DOHH2 (cell line): ENCODE measurements at regions not wholly inside any gene's neighbourhood (a gene's known extent, or its start where the extent isn't known, plus 50 kb on each side); places are given as distances from the start of the nearest gene placed in this dataset.

ENCODE experiments used
- H3F3A ChIP-seq: fragments of 200-600 bp; sonication (generic), shearing (Covaris generic); 2 replicates; pipeline ENCODE4 v1.6.0; 2016; ENCODE audit warnings: antibody characterized with exemption, mild to moderate bottlenecking; ENCODE audit not compliant: control insufficient read depth, insufficient read depth
- H3K27ac ChIP-seq: fragments of 200-600 bp; sonication (generic); 2 replicates; pipeline ENCODE4 v1.5.1; 2014; ENCODE audit warnings: low read depth, mild to moderate bottlenecking, low read length, moderate library complexity
- H3K27me3 ChIP-seq: fragments of 200-600 bp; sonication (generic); 2 replicates; pipeline ENCODE4 v1.6.1; 2014; ENCODE audit warnings: mild to moderate bottlenecking, low read length, mixed read lengths; ENCODE audit not compliant: control insufficient read depth
- H3K36me3 ChIP-seq: fragments of 200-600 bp; sonication (generic); 2 replicates; pipeline ENCODE4 v1.6.1; 2014; ENCODE audit warnings: mild to moderate bottlenecking, low read length, moderate library complexity, mixed read lengths; ENCODE audit not compliant: control insufficient read depth
- H3K4me1 ChIP-seq: fragments of 200-600 bp; sonication (generic); 2 replicates; pipeline ENCODE4 v1.6.1; 2014; ENCODE audit warnings: mild to moderate bottlenecking, low read length, mixed read lengths; ENCODE audit not compliant: control insufficient read depth
- H3K4me2 ChIP-seq: fragments of 200-600 bp; sonication (generic); 2 replicates; pipeline ENCODE4 v1.6.0; 2014; ENCODE audit warnings: mild to moderate bottlenecking, low read length, moderate library complexity
- H3K4me3 ChIP-seq: fragments of 200-600 bp; sonication (generic); 2 replicates; pipeline ENCODE4 v1.5.1; 2014; ENCODE audit warnings: mild to moderate bottlenecking, low read length, mixed read lengths
- H3K79me2 ChIP-seq: fragments of 200-600 bp; sonication (generic); 2 replicates; pipeline ENCODE4 v1.6.1; 2014; ENCODE audit warnings: mild to moderate bottlenecking, low read length, mixed read lengths; ENCODE audit not compliant: control insufficient read depth
- H3K9me2 ChIP-seq: fragments of 200-600 bp; sonication (generic); replicated peaks from 2 replicates; pipeline ENCODE4 v1.6.1; 2014; ENCODE audit warnings: mild to moderate bottlenecking, low read length, mixed read lengths; ENCODE audit not compliant: control insufficient read depth
- H3K9me3 ChIP-seq: fragments of 200-600 bp; sonication (generic); 2 replicates; pipeline ENCODE4 v1.6.1; 2014; ENCODE audit warnings: antibody characterized with exemption, low read length, mixed read lengths; ENCODE audit not compliant: control insufficient read depth, insufficient read depth
- H4K20me1 ChIP-seq: fragments of 200-600 bp; sonication (generic); 2 replicates; pipeline ENCODE4 v1.6.0; 2014; ENCODE audit warnings: low read depth, mild to moderate bottlenecking, antibody characterized with exemption, low read length, moderate library complexity; ENCODE audit not compliant: control insufficient read depth, insufficient read depth
- EZH2phosphoT487 ChIP-seq: fragments of 200-600 bp; sonication (generic); IDR thresholded peaks from 2 replicates; pipeline ENCODE4 v1.6.1; 2017; ENCODE audit warnings: borderline replicate concordance, mild to moderate bottlenecking, antibody characterized with exemption, low read length, moderate library complexity, mixed read lengths
- TF ChIP-seq, protein P1 (sequence below): fragments of 200-600 bp; sonication (generic); IDR thresholded peaks from one replicate; pipeline ENCODE4 v1.5.1; 2014; ENCODE audit warnings: antibody characterized with exemption, mild to moderate bottlenecking, low read depth, low read length; ENCODE audit not compliant: poor library complexity, severe bottlenecking

DNA sequence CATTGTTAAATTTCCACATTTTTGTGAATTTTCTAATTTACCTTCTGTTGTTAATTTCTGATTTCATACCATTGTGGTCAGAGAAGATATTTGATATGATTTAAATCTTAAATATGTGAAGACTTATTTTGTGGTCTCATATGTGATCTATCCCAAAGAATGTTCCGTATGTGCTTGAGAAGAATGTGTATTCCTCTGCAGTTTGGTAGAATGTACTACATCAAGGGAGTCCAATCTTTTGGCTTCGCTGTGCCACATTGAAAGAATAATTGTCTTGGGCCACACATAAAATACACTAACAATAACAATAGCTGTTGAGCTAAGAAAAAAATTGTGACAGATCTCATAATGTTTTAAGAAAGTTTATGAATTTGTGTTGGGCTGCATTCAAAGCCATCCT lies 140.7 kb upstream of the PRNP start:
- no peaks in the 10 kb centered on the region for H3K79me2 ChIP-seq
- no peak overlapping the region for H3K27ac ChIP-seq
- no peak for TF ChIP-seq EZH2phosphoT487
- TF ChIP-seq, protein P1, sequence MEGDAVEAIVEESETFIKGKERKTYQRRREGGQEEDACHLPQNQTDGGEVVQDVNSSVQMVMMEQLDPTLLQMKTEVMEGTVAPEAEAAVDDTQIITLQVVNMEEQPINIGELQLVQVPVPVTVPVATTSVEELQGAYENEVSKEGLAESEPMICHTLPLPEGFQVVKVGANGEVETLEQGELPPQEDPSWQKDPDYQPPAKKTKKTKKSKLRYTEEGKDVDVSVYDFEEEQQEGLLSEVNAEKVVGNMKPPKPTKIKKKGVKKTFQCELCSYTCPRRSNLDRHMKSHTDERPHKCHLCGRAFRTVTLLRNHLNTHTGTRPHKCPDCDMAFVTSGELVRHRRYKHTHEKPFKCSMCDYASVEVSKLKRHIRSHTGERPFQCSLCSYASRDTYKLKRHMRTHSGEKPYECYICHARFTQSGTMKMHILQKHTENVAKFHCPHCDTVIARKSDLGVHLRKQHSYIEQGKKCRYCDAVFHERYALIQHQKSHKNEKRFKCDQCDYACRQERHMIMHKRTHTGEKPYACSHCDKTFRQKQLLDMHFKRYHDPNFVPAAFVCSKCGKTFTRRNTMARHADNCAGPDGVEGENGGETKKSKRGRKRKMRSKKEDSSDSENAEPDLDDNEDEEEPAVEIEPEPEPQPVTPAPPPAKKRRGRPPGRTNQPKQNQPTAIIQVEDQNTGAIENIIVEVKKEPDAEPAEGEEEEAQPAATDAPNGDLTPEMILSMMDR = no peak
- H3K4me2 ChIP-seq = no peak overlapping the region
- no peaks in the 10 kb centered on the region for H3K4me1 ChIP-seq
- no peaks in the 10 kb centered on the region for H3K9me2 ChIP-seq
- no peak overlapping the region for H3K4me3 ChIP-seq
- H3K36me3 ChIP-seq = no peaks in the 10 kb centered on the region
- no peaks in the 10 kb centered on the region for H3F3A ChIP-seq
- H3K9me3 ChIP-seq = no peaks in the 10 kb centered on the region
- H3K27me3 ChIP-seq = peaks cover under 1% of the 10 kb centered on the region; the same call in 1 of the 2 replicates
- no peaks in the 10 kb centered on the region for H4K20me1 ChIP-seq

DNA sequence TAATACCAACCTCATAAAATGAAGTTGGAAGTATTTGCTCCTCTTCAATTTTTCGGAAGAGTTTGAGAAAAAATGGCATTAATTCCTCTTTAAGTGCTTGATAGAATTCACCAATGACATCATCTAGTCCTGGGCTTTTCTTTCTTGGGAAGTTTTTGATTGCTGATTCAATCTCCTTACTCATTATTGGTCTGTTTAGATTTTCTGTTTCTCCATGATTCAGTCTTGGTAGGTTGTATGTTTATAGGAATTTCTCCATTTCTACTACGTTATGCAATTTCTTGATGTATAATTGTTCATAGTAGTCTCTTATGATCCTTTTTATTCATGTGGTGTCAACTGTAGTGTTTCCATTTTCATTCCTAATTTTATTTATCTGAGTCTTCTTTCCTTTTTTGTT lies 141.5 kb upstream of the PRNP start:
- no peak for TF ChIP-seq EZH2phosphoT487
- TF ChIP-seq, protein P1 = no peak
- no peaks in the 10 kb centered on the region for H3K9me2 ChIP-seq
- no peaks in the 10 kb centered on the region for H3F3A ChIP-seq
- no peak overlapping the region for H3K4me3 ChIP-seq
- no peaks in the 10 kb centered on the region for H3K9me3 ChIP-seq
- no peak overlapping the region for H3K4me2 ChIP-seq
- H3K4me1 ChIP-seq = no peaks in the 10 kb centered on the region
- no peaks in the 10 kb centered on the region for H3K36me3 ChIP-seq
- H3K79me2 ChIP-seq = no peaks in the 10 kb centered on the region
- no peaks in the 10 kb centered on the region for H3K27me3 ChIP-seq
- H4K20me1 ChIP-seq = no peaks in the 10 kb centered on the region
- H3K27ac ChIP-seq = no peak overlapping the region

- no peak for TF ChIP-seq EZH2phosphoT487
- TF ChIP-seq, protein P1 = no peak
Measured at GRCh38 chr20:4542270-4542669, 144.0 kb upstream of the PRNP start.

DNA sequence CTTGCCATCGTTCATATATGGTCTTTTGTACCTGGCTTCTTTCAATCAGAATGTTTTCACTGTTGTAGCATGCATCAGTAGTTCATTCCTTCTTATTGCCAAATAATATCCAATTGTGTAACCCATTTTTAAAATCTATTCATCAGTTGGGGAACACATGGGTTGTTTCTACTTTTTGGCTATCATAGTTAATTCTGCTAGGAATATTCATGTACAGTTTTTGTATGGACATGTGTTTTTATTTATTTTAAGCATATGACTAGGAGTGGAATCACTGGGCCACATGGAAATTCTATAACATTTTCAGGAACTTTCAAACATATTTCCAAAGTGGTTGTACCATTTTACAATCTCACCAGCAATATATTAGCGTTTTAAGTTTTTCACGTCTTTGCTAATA lies 151.9 kb upstream of the PRNP start:
- Histone ChIP-seq H3K4me3 (no peak overlapping the region), H3K4me2 (no peak overlapping the region), H3K9me2 (no peaks in the 10 kb centered on the region), H3K36me3 (no peaks in the 10 kb centered on the region), H3K4me1 (no peaks in the 10 kb centered on the region), H3K9me3 (no peaks in the 10 kb centered on the region), H3K79me2 (no peaks in the 10 kb centered on the region), H3F3A (no peaks in the 10 kb centered on the region), H3K27ac (no peak overlapping the region), H4K20me1 (no peaks in the 10 kb centered on the region), H3K27me3 (0 out of 2 replicates have a peak, but pooled peaks cover 4% of the 10 kb centered on the region)
- no peak for TF ChIP-seq EZH2phosphoT487
- TF ChIP-seq, protein P1 = no peak

More at GRCh38 chr20:4542270-4542669, 144.0 kb upstream of the PRNP start:
- Histone ChIP-seq H4K20me1 (no peaks in the 10 kb centered on the region), H3F3A (no peaks in the 10 kb centered on the region), H3K4me1 (no peaks in the 10 kb centered on the region), H3K9me2 (no peaks in the 10 kb centered on the region), H3K27me3 (no peaks in the 10 kb centered on the region), H3K79me2 (no peaks in the 10 kb centered on the region), H3K4me2 (no peak overlapping the region), H3K9me3 (no peaks in the 10 kb centered on the region), H3K27ac (no peak overlapping the region), H3K4me3 (no peak overlapping the region), H3K36me3 (no peaks in the 10 kb centered on the region)
